HG03139 (cell line): ENCODE measurements at regions not wholly inside any gene's neighbourhood (a gene's known extent, or its start where the extent isn't known, plus 50 kb on each side); places are given as distances from the start of the nearest gene placed in this dataset.

ENCODE experiments used
- ATAC-seq: cut with Tn5 transposase; IDR thresholded peaks from one replicate; pipeline ENCODE4 v1.9.1; 2021; ENCODE audit not compliant: unreplicated experiment

GRCh38 chr4:79472036-79472435, 64.0 kb upstream of the GK2 start:
- no peak for ATAC-seq

- no peak for ATAC-seq
Observed at GRCh38 chr4:79471309-79471708, 63.3 kb upstream of the GK2 start.

GRCh38 chr4:79467246-79467932, 59.4 kb upstream of the GK2 start:
- ATAC-seq, result no peak

GRCh38 chr4:79466621-79467020, 58.6 kb upstream of the GK2 start:
- ATAC-seq, result no peak
